HUES48 (cell line): ENCODE measurements at regions not wholly inside any gene's neighbourhood (a gene's known extent, or its start where the extent isn't known, plus 50 kb on each side); places are given as distances from the start of the nearest gene placed in this dataset.

ENCODE experiments used
- H3K27ac ChIP-seq: one replicate; pipeline ENCODE4 v1.7.0; 2013; ENCODE audit warnings: low read depth, low read length, inconsistent platforms
- H3K27me3 ChIP-seq: 2 replicates; pipeline ENCODE4 v1.6.1; 2013; ENCODE audit warnings: mild to moderate bottlenecking, low read length; ENCODE audit not compliant: control insufficient read depth, insufficient read depth
- H3K36me3 ChIP-seq: 2 replicates; pipeline ENCODE4 v1.6.1; 2013; ENCODE audit warnings: low read length; ENCODE audit not compliant: control insufficient read depth, insufficient read depth
- H3K4me1 ChIP-seq: 2 replicates; pipeline ENCODE4 v1.6.1; 2013; ENCODE audit warnings: mild to moderate bottlenecking, low read length; ENCODE audit not compliant: control insufficient read depth, insufficient read depth
- H3K4me3 ChIP-seq: 2 replicates; pipeline ENCODE4 v1.5.1; 2013; ENCODE audit warnings: mild to moderate bottlenecking, low read depth, low read length
- H3K9ac ChIP-seq: 2 replicates; pipeline ENCODE4 v1.6.1; 2013; ENCODE audit warnings: mild to moderate bottlenecking, low read depth, low read length, moderate library complexity
- H3K9me3 ChIP-seq: 2 replicates; pipeline ENCODE4 v1.6.1; 2013; ENCODE audit warnings: low read length; ENCODE audit not compliant: control insufficient read depth, insufficient read depth

- Histone ChIP-seq H3K27me3 (no peaks in the 10 kb centered on the region), H3K9me3 (no peaks in the 10 kb centered on the region), H3K27ac (no peak overlapping the region), H3K9ac (no peak overlapping the region), H3K4me3 (no peak overlapping the region), H3K36me3 (no peaks in the 10 kb centered on the region), H3K4me1 (no peaks in the 10 kb centered on the region)
Observed at GRCh38 chr19:30156646-30157045, 214.6 kb downstream of the URI1 start.

- Histone ChIP-seq H3K4me1 (no peaks in the 10 kb centered on the region), H3K9ac (no peak overlapping the region), H3K27ac (no peak overlapping the region), H3K36me3 (no peaks in the 10 kb centered on the region), H3K4me3 (no peak overlapping the region), H3K27me3 (no peaks in the 10 kb centered on the region), H3K9me3 (no peaks in the 10 kb centered on the region)
Observed at GRCh38 chr19:30158067-30158892, 213.9 kb upstream of the ZNF536 start.

- Histone ChIP-seq H3K4me1 (no peaks in the 10 kb centered on the region), H3K27me3 (no peaks in the 10 kb centered on the region), H3K9me3 (no peaks in the 10 kb centered on the region), H3K27ac (no peak overlapping the region), H3K9ac (no peak overlapping the region), H3K36me3 (no peaks in the 10 kb centered on the region), H3K4me3 (no peak overlapping the region)
Observed at GRCh38 chr19:30158893-30159245, 213.3 kb upstream of the ZNF536 start.

- Histone ChIP-seq H3K9ac (no peak overlapping the region), H3K27ac (no peak overlapping the region), H3K36me3 (no peaks in the 10 kb centered on the region), H3K4me3 (no peak overlapping the region), H3K9me3 (no peaks in the 10 kb centered on the region), H3K27me3 (no peaks in the 10 kb centered on the region), H3K4me1 (no peaks in the 10 kb centered on the region)
Observed at GRCh38 chr19:30159636-30160035, 212.5 kb upstream of the ZNF536 start.

GRCh38 chr19:30160426-30160825 is 211.8 kb upstream of the ZNF536 start:
- Histone ChIP-seq H3K36me3 (no peaks in the 10 kb centered on the region), H3K27ac (no peak overlapping the region), H3K4me1 (no peaks in the 10 kb centered on the region), H3K4me3 (no peak overlapping the region), H3K27me3 (no peaks in the 10 kb centered on the region), H3K9me3 (no peaks in the 10 kb centered on the region), H3K9ac (no peak overlapping the region)

- no peak overlapping the region for H3K27ac ChIP-seq
- no peaks in the 10 kb centered on the region for H3K36me3 ChIP-seq
- no peaks in the 10 kb centered on the region for H3K4me1 ChIP-seq
- no peaks in the 10 kb centered on the region for H3K27me3 ChIP-seq
- H3K4me3 ChIP-seq, result no peak overlapping the region
- no peaks in the 10 kb centered on the region for H3K9me3 ChIP-seq
- no peak overlapping the region for H3K9ac ChIP-seq
Observed at GRCh38 chr19:30161021-30161655, 211.0 kb upstream of the ZNF536 start.

- no peaks in the 10 kb centered on the region for H3K4me1 ChIP-seq
- H3K36me3 ChIP-seq, result no peaks in the 10 kb centered on the region
- H3K9ac ChIP-seq, result no peak overlapping the region
- no peak overlapping the region for H3K4me3 ChIP-seq
- H3K27me3 ChIP-seq, result no peaks in the 10 kb centered on the region
- H3K9me3 ChIP-seq, result no peaks in the 10 kb centered on the region
- H3K27ac ChIP-seq, result no peak overlapping the region
Observed at GRCh38 chr19:30161770-30162169, 210.4 kb upstream of the ZNF536 start.

GRCh38 chr19:30162718-30163117 is 209.5 kb upstream of the ZNF536 start:
- Histone ChIP-seq H3K9me3 (no peaks in the 10 kb centered on the region), H3K4me1 (no peaks in the 10 kb centered on the region), H3K9ac (no peak overlapping the region), H3K27me3 (no peaks in the 10 kb centered on the region), H3K27ac (no peak overlapping the region), H3K4me3 (no peak overlapping the region), H3K36me3 (no peaks in the 10 kb centered on the region)

- Histone ChIP-seq H3K4me1 (no peaks in the 10 kb centered on the region), H3K27me3 (no peaks in the 10 kb centered on the region), H3K27ac (no peak overlapping the region), H3K36me3 (no peaks in the 10 kb centered on the region), H3K9me3 (no peaks in the 10 kb centered on the region), H3K9ac (no peak overlapping the region), H3K4me3 (no peak overlapping the region)
Observed at GRCh38 chr19:30163663-30164062, 208.5 kb upstream of the ZNF536 start.

- Histone ChIP-seq H3K4me3 (no peak overlapping the region), H3K27me3 (no peaks in the 10 kb centered on the region), H3K9ac (no peak overlapping the region), H3K36me3 (no peaks in the 10 kb centered on the region), H3K27ac (no peak overlapping the region), H3K9me3 (no peaks in the 10 kb centered on the region), H3K4me1 (no peaks in the 10 kb centered on the region)
Observed at GRCh38 chr19:30165228-30165813, 206.9 kb upstream of the ZNF536 start.

- H3K4me1 ChIP-seq, result no peaks in the 10 kb centered on the region
- H3K9ac ChIP-seq, result no peak overlapping the region
- H3K36me3 ChIP-seq, result no peaks in the 10 kb centered on the region
- no peaks in the 10 kb centered on the region for H3K27me3 ChIP-seq
- H3K27ac ChIP-seq, result no peak overlapping the region
- H3K4me3 ChIP-seq, result no peak overlapping the region
- H3K9me3 ChIP-seq, result no peaks in the 10 kb centered on the region
Observed at GRCh38 chr19:30167206-30167868, 204.8 kb upstream of the ZNF536 start.
